Fibroblast of lung (primary cell): ENCODE measurements at regions not wholly inside any gene's neighbourhood (a gene's known extent, or its start where the extent isn't known, plus 50 kb on each side); places are given as distances from the start of the nearest gene placed in this dataset.
A peak's percentile ranks its signal among the peaks of the same experiment; 100 is the strongest.
"Not testable (repeated sequence)": the region's sequence is repeated elsewhere in the genome, so short reads cannot be mapped to it uniquely, and the experiment has no call there.

Experiments
- DNase-seq, 2 donors: peaks; one replicate each; pipeline versions ENCODE4 v3.0.0 to v3.0.0-alpha.2; 2010; ENCODE audit warnings: low read depth in 2 of 2
- H2AFZ ChIP-seq: 2 replicates; pipeline ENCODE4 v1.5.1; 2012; ENCODE audit warnings: low read length, control low read depth, inconsistent platforms
- H3K27ac ChIP-seq: 2 replicates; pipeline ENCODE4 v1.5.1; 2011; ENCODE audit warnings: low read length, control low read depth; ENCODE audit not compliant: insufficient read depth
- H3K27me3 ChIP-seq: 2 replicates; pipeline ENCODE4 v1.5.1; 2011; ENCODE audit warnings: mild to moderate bottlenecking, low read length; ENCODE audit not compliant: control insufficient read depth, insufficient read depth
- H3K36me3 ChIP-seq: 2 replicates; pipeline ENCODE4 v1.5.1; 2011; ENCODE audit warnings: low read length; ENCODE audit not compliant: control insufficient read depth, insufficient read depth
- H3K4me1 ChIP-seq: 2 replicates; pipeline ENCODE4 v1.5.1; 2011; ENCODE audit warnings: low read length; ENCODE audit not compliant: control insufficient read depth, insufficient read depth; ENCODE audit errors: extremely low read depth
- H3K4me2 ChIP-seq: 2 replicates; pipeline ENCODE4 v1.5.1; 2011; ENCODE audit warnings: low read length, control low read depth; ENCODE audit not compliant: insufficient read depth; ENCODE audit errors: extremely low read depth
- H3K4me3 ChIP-seq, 4 experiments: fragments of 200-600 bp in 1 of 4; sonication (generic) in 1 of 4; replicated peaks in 1 of 4; 2 replicates each; pipeline ENCODE4 v1.5.1; 2011 to 2016; ENCODE audit warnings: low read length in 4 of 4, low read depth in 3 of 4, mild to moderate bottlenecking in 3 of 4, control low read depth in 2 of 4, inconsistent platforms in 1 of 4, mixed read lengths in 1 of 4; ENCODE audit not compliant: insufficient read depth in 1 of 4; ENCODE audit errors: control extremely low read depth in 1 of 4
- H3K79me2 ChIP-seq: 2 replicates; pipeline ENCODE4 v1.5.1; 2012; ENCODE audit warnings: mild to moderate bottlenecking, low read length, inconsistent platforms; ENCODE audit not compliant: control insufficient read depth, insufficient read depth
- H3K9ac ChIP-seq: 2 replicates; pipeline ENCODE4 v1.5.1; 2011; ENCODE audit warnings: mild to moderate bottlenecking, low read length, control low read depth; ENCODE audit not compliant: insufficient read depth
- H3K9me3 ChIP-seq: 2 replicates; pipeline ENCODE4 v1.5.1; 2012; ENCODE audit warnings: low read depth, low read length; ENCODE audit not compliant: control insufficient read depth, insufficient read depth
- H4K20me1 ChIP-seq: 2 replicates; pipeline ENCODE4 v1.5.1; 2011; ENCODE audit warnings: low read length; ENCODE audit not compliant: control insufficient read depth, insufficient read depth; ENCODE audit errors: extremely low read depth
- EZH2 ChIP-seq: IDR thresholded peaks from 2 replicates; pipeline ENCODE4 v1.5.1; 2012; ENCODE audit warnings: low read length, control low read depth, mild to moderate bottlenecking; ENCODE audit errors: missing control alignments
- TF ChIP-seq, protein P1 (sequence below), 2 donors: IDR thresholded peaks in 1 of 2; conservative IDR thresholded peaks in 1 of 2; 1 replicate in 1 of 2; 2 replicates in 1 of 2; pipeline ENCODE4 v1.5.1; 2011 to 2012; ENCODE audit warnings: low read length in 2 of 2, control low read depth in 1 of 2, inconsistent platforms in 1 of 2, low read depth in 1 of 2, mild to moderate bottlenecking in 1 of 2

DNA sequence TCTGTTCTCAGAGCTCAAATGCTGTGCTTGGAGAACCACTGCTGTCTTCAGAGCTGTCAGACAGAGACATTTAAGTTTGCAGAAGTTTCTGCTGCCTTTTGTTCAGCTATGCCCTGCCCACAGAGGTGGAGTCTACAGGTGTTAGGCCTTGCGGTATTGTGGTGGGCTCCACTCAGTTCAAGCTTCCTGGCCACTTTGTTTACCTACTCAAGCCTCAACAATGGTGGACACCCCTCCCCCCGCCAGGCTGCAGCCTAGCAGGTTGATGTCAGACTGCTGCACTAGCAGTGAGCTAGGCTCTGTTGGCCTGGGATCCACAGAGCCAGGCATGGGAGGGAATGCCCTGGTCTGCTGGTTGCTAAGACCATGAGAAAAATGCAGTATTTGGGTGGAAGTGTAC, 323.8 kb downstream of the BCAT1 start:
- no peak overlapping the region for H3K4me2 ChIP-seq
- no peak overlapping the region for H3K27ac ChIP-seq
- TF ChIP-seq, protein P1, sequence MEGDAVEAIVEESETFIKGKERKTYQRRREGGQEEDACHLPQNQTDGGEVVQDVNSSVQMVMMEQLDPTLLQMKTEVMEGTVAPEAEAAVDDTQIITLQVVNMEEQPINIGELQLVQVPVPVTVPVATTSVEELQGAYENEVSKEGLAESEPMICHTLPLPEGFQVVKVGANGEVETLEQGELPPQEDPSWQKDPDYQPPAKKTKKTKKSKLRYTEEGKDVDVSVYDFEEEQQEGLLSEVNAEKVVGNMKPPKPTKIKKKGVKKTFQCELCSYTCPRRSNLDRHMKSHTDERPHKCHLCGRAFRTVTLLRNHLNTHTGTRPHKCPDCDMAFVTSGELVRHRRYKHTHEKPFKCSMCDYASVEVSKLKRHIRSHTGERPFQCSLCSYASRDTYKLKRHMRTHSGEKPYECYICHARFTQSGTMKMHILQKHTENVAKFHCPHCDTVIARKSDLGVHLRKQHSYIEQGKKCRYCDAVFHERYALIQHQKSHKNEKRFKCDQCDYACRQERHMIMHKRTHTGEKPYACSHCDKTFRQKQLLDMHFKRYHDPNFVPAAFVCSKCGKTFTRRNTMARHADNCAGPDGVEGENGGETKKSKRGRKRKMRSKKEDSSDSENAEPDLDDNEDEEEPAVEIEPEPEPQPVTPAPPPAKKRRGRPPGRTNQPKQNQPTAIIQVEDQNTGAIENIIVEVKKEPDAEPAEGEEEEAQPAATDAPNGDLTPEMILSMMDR (conservative IDR thresholded peaks at IDR 0.05 in 1 of 2, IDR thresholded peaks at IDR 0.05 in 1 of 2; ENCODE audit: low read depth in 1 of 2, low read length in 2 of 2) = no peak
- no peak for TF ChIP-seq EZH2
- no peaks in the 10 kb centered on the region for H3K27me3 ChIP-seq
- no peaks in the 10 kb centered on the region for H3K9me3 ChIP-seq
- H3K36me3 ChIP-seq = no peaks in the 10 kb centered on the region
- no peak overlapping the region for H2AFZ ChIP-seq
- DNase-seq = no peak
- H3K4me3 ChIP-seq = no peak overlapping the region
- no peaks in the 10 kb centered on the region for H3K79me2 ChIP-seq
- H3K4me1 ChIP-seq = no peaks in the 10 kb centered on the region
- no peaks in the 10 kb centered on the region for H4K20me1 ChIP-seq
- no peak overlapping the region for H3K9ac ChIP-seq

DNA sequence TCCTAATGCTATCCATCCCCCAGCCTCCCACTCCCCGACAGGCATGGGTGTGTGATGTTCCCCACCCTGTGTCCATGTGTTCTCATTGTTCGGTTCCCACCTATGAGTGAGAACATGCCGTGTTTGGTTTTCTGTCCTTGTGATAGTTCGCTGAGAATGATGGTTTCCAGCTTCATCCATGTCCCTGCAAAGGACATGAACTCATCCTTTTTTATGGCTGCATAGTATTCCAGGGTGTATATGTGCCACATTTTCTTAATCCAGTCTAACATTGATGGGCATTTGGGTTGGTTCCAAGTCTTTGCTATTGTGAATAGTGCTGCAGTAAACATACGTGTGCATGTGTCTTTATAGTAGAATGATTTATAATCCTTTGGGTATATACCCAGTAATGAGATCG, 328.9 kb downstream of the BCAT1 start:
- not testable (repeated sequence) for H3K9ac ChIP-seq, H3K27ac ChIP-seq, H3K9me3 ChIP-seq, H3K27me3 ChIP-seq, H3K4me2 ChIP-seq, H3K4me3 ChIP-seq, DNase-seq, H3K36me3 ChIP-seq, H2AFZ ChIP-seq, H3K79me2 ChIP-seq, H4K20me1 ChIP-seq, H3K4me1 ChIP-seq

DNA sequence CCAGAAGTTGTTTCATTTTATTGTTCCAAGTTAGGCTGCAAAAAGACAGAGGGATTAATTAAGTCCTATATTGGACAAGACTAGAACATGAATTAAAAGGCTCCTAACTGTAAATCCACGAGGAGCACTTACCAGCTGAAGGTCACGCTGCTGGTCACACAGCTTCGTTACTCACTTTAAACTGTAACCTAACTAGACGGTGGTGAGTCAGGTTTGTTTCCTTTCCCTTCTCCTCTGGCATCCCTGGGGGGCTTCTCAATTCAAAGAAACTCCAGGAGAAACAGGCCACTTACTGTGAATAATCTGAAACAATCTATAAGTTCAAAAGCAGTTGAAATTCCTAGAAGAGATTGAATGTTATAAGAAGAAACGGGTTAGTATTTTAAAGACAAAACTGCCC, 331.4 kb downstream of the BCAT1 start:
- H4K20me1 ChIP-seq = no peaks in the 10 kb centered on the region
- no peak overlapping the region for H3K9ac ChIP-seq
- no peaks in the 10 kb centered on the region for H3K9me3 ChIP-seq
- no peak overlapping the region for H3K4me3 ChIP-seq
- no peak overlapping the region for H2AFZ ChIP-seq
- no peaks in the 10 kb centered on the region for H3K27me3 ChIP-seq
- no peak overlapping the region for H3K4me2 ChIP-seq
- DNase-seq = peak; percentile 38 to 74
- H3K79me2 ChIP-seq = no peaks in the 10 kb centered on the region
- no peak overlapping the region for H3K27ac ChIP-seq
- TF ChIP-seq, protein P1 (conservative IDR thresholded peaks at IDR 0.05 in 1 of 2, IDR thresholded peaks at IDR 0.05 in 1 of 2; ENCODE audit: low read depth in 1 of 2, low read length in 2 of 2) = no peak
- no peak for TF ChIP-seq EZH2
- no peaks in the 10 kb centered on the region for H3K36me3 ChIP-seq
- H3K4me1 ChIP-seq = no peaks in the 10 kb centered on the region
